GM23338 (cell line): ENCODE measurements at regions not wholly inside any gene's neighbourhood (a gene's known extent, or its start where the extent isn't known, plus 50 kb on each side); places are given as distances from the start of the nearest gene placed in this dataset.

ENCODE experiments used
- ATAC-seq: fragments of 200-7000 bp; cut with Tn5 transposase; 3 replicates; pipeline ENCODE4 v1.9.1; 2020
- DNase-seq: peaks from one replicate; pipeline ENCODE4 v3.0.0-alpha.2; 2015; ENCODE audit warnings: low spot score
- H2AFZ ChIP-seq: fragments of 200-600 bp; sonication (generic); 2 replicates; pipeline ENCODE4 v1.8.0; 2016; ENCODE audit warnings: antibody characterized with exemption, mild to moderate bottlenecking, moderate library complexity
- H3F3A ChIP-seq: fragments of 200-600 bp; sonication (generic); replicated peaks from 2 replicates; pipeline ENCODE4 v1.8.0; 2017; ENCODE audit warnings: antibody characterized with exemption, mixed run types, low read depth
- H3K27ac ChIP-seq: fragments of 200-600 bp; sonication (generic); 2 replicates; pipeline ENCODE4 v1.6.1; 2016; ENCODE audit warnings: low read depth
- H3K27me3 ChIP-seq: fragments of 200-600 bp; sonication (generic); 2 replicates; pipeline ENCODE4 v1.8.0; 2016; ENCODE audit warnings: mild to moderate bottlenecking, mixed run types, moderate library complexity; ENCODE audit not compliant: insufficient read depth
- H3K36me3 ChIP-seq: fragments of 200-600 bp; sonication (generic); 2 replicates; pipeline ENCODE4 v1.8.0; 2016; ENCODE audit warnings: mild to moderate bottlenecking; ENCODE audit not compliant: insufficient read depth
- H3K4me1 ChIP-seq: fragments of 200-600 bp; sonication (generic); 2 replicates; pipeline ENCODE4 v1.8.0; 2016; ENCODE audit warnings: mild to moderate bottlenecking, moderate library complexity; ENCODE audit not compliant: insufficient read depth
- H3K4me2 ChIP-seq: fragments of 200-600 bp; sonication (generic); 2 replicates; pipeline ENCODE4 v1.7.1; 2017; ENCODE audit warnings: mixed run types
- H3K4me3 ChIP-seq: fragments of 200-600 bp; sonication (generic); 2 replicates; pipeline ENCODE4 v1.6.1; 2016; ENCODE audit warnings: mixed run types
- H3K79me2 ChIP-seq: fragments of 200-600 bp; sonication (generic); replicated peaks from 2 replicates; pipeline ENCODE4 v1.8.0; 2017; ENCODE audit warnings: mild to moderate bottlenecking; ENCODE audit not compliant: insufficient read depth
- H3K9me2 ChIP-seq: fragments of 200-600 bp; sonication (generic); 2 replicates; pipeline ENCODE4 v1.8.0; 2017; ENCODE audit not compliant: insufficient read depth
- H4K20me1 ChIP-seq: fragments of 200-600 bp; sonication (generic); replicated peaks from 2 replicates; pipeline ENCODE4 v1.8.0; 2017; ENCODE audit warnings: mild to moderate bottlenecking; ENCODE audit not compliant: insufficient read depth
- H3K27ac Mint-ChIP-seq: 2 replicates; pipeline ENCODE4 v1.8.0; 2020; ENCODE audit warnings: inconsistent platforms, mild to moderate bottlenecking, moderate library complexity, mixed read lengths
- H3K27me3 Mint-ChIP-seq: 3 replicates; pipeline ENCODE4 v1.8.0; 2022; ENCODE audit warnings: low read depth, mild to moderate bottlenecking, moderate library complexity, mixed read lengths, inconsistent platforms; ENCODE audit not compliant: insufficient read depth, poor library complexity
- H3K36me3 Mint-ChIP-seq: 3 replicates; pipeline ENCODE4 v1.8.0; 2021; ENCODE audit warnings: low read depth, mild to moderate bottlenecking, inconsistent platforms, moderate library complexity, mixed read lengths
- H3K4me1 Mint-ChIP-seq: 3 replicates; pipeline ENCODE4 v1.8.0; 2020; ENCODE audit warnings: mild to moderate bottlenecking, inconsistent platforms, mixed read lengths
- H3K4me3 Mint-ChIP-seq: 3 replicates; pipeline ENCODE4 v1.8.0; 2021; ENCODE audit warnings: moderate library complexity, mild to moderate bottlenecking, inconsistent platforms, mixed read lengths
- H3K9me3 Mint-ChIP-seq: 3 replicates; pipeline ENCODE4 v1.8.0; 2020; ENCODE audit warnings: moderate library complexity, mild to moderate bottlenecking, inconsistent platforms, mixed read lengths
- CREB1 ChIP-seq: fragments of 250-450 bp; sonication (Bioruptor Pico); IDR thresholded peaks from 2 replicates; pipeline ENCODE4 v1.5.0; 2020; ENCODE audit warnings: low read depth, mild to moderate bottlenecking, moderate library complexity
- EZH2 ChIP-seq: fragments of 200-600 bp; sonication (generic); IDR thresholded peaks from one replicate; pipeline ENCODE4 v1.8.0; 2017; ENCODE audit warnings: antibody characterized with exemption, mild to moderate bottlenecking, low read depth; ENCODE audit not compliant: unreplicated experiment
- EZH2phosphoT487 ChIP-seq: fragments of 200-600 bp; sonication (generic); IDR thresholded peaks from one replicate; pipeline ENCODE4 v1.8.1; 2018; ENCODE audit warnings: antibody characterized with exemption; ENCODE audit not compliant: unreplicated experiment
- JUNB ChIP-seq: IDR thresholded peaks from one replicate; pipeline ENCODE4 v1.6.1; 2016; ENCODE audit warnings: antibody characterized with exemption; ENCODE audit not compliant: unreplicated experiment
- NANOG ChIP-seq: IDR thresholded peaks from 2 replicates; pipeline ENCODE4 v1.6.1; 2016; ENCODE audit warnings: antibody characterized with exemption, borderline replicate concordance
- POLR2AphosphoS5 ChIP-seq: IDR thresholded peaks from 2 replicates; pipeline ENCODE4 v1.6.1; 2016; ENCODE audit warnings: antibody characterized with exemption, low read depth
- STAT1 ChIP-seq: IDR thresholded peaks from one replicate; pipeline ENCODE4 v1.6.1; 2016; ENCODE audit warnings: antibody characterized with exemption; ENCODE audit not compliant: unreplicated experiment
- ZNF114 ChIP-seq: fragments of 250-450 bp; sonication (Bioruptor Pico); IDR thresholded peaks from 2 replicates; pipeline ENCODE4 v1.5.0; 2020; ENCODE audit warnings: mild to moderate bottlenecking, moderate library complexity
- ZNF331 ChIP-seq: fragments of 250-450 bp; sonication (Bioruptor Pico); IDR thresholded peaks from 2 replicates; pipeline ENCODE4 v1.5.0; 2020; ENCODE audit warnings: low read depth, mild to moderate bottlenecking, moderate library complexity
- TF ChIP-seq, protein P1 (sequence below): IDR thresholded peaks from 2 replicates; pipeline ENCODE4 v1.6.1; 2016; ENCODE audit warnings: antibody characterized with exemption
- TF ChIP-seq, protein P2 (sequence below): IDR thresholded peaks from one replicate; pipeline ENCODE4 v1.6.1; 2018; ENCODE audit warnings: antibody characterized with exemption; ENCODE audit not compliant: unreplicated experiment
- TF ChIP-seq, protein P3 (sequence below): fragments of 250-450 bp; sonication (Bioruptor Pico); IDR thresholded peaks from 2 replicates; pipeline ENCODE4 v1.5.0; 2020; ENCODE audit warnings: mild to moderate bottlenecking, moderate library complexity
- TF ChIP-seq, protein P4 (sequence below), 2 experiments: fragments of 200-600 bp in 1 of 2; sonication (generic) in 1 of 2; conservative IDR thresholded peaks; 2 replicates each; pipeline versions ENCODE4 v1.5.1 to v1.6.1; 2016 to 2017; ENCODE audit warnings: antibody characterized with exemption in 2 of 2, low read depth in 2 of 2, mild to moderate bottlenecking in 2 of 2, moderate library complexity in 1 of 2

DNA sequence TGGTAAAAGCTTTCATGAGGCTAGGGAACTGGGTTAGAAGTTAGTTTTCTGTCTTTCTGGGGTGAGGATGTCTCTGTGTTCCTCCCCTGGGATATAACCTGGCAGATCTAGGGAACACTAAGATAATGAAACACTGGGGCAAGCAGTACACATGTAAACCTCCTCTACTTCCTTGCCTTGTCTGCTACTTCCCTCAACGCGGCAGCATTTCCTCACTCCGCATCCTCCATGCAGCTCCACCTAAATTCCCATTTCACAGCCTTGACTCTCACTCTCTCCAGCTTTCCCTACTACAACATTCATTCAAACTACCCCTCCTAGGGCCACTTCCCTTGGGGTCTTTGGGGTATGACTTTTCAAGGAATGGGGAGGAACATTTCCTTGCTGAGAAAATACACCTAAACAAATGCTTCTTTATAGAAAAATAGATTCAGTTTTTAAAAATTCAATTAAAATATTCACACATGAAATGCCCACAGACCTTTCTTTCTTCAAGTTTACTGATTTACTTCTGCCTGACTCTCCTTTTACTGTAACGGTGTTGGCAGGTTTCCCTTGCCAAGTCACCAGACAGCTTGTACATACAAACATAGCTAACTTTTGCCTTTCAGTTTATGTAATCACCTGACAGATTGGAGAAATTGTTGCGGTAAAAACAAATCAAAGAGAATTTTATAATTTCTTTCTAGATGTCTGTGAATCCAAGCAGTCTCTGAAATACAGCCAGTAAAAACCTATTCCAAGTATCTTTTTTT lies 90.1 kb downstream of the TNFSF18 start:
- Histone ChIP-seq H3K27ac (no peak overlapping the region), H3K9me2 (0 out of 2 replicates have a peak, but pooled peaks cover under 1% of the 10 kb centered on the region), H3K4me1 (no peaks in the 10 kb centered on the region), H2AFZ (no peak overlapping the region), H3K4me2 (no peak overlapping the region), H3F3A (no peaks in the 10 kb centered on the region), H4K20me1 (no peaks in the 10 kb centered on the region), H3K36me3 (no peaks in the 10 kb centered on the region), H3K79me2 (no peaks in the 10 kb centered on the region), H3K27me3 (no peaks in the 10 kb centered on the region), H3K4me3 (no peak overlapping the region)
- Mint-ChIP-seq H3K27ac (peak overlapping the region; percentile 39; the same call in 1 of the 2 replicates), H3K36me3 (no peaks in the 10 kb centered on the region), H3K4me1 (no peaks in the 10 kb centered on the region; the same call in 2 of the 3 replicates), H3K4me3 (no peak overlapping the region), H3K27me3 (peaks cover 2% of the 10 kb centered on the region), H3K9me3 (no peaks in the 10 kb centered on the region; the same call in 2 of the 3 replicates)
- ATAC-seq (no peak), DNase-seq (peak; percentile 7)
- TF ChIP-seq, protein P1, sequence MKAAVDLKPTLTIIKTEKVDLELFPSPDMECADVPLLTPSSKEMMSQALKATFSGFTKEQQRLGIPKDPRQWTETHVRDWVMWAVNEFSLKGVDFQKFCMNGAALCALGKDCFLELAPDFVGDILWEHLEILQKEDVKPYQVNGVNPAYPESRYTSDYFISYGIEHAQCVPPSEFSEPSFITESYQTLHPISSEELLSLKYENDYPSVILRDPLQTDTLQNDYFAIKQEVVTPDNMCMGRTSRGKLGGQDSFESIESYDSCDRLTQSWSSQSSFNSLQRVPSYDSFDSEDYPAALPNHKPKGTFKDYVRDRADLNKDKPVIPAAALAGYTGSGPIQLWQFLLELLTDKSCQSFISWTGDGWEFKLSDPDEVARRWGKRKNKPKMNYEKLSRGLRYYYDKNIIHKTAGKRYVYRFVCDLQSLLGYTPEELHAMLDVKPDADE = no peak
- TF ChIP-seq, protein P2, sequence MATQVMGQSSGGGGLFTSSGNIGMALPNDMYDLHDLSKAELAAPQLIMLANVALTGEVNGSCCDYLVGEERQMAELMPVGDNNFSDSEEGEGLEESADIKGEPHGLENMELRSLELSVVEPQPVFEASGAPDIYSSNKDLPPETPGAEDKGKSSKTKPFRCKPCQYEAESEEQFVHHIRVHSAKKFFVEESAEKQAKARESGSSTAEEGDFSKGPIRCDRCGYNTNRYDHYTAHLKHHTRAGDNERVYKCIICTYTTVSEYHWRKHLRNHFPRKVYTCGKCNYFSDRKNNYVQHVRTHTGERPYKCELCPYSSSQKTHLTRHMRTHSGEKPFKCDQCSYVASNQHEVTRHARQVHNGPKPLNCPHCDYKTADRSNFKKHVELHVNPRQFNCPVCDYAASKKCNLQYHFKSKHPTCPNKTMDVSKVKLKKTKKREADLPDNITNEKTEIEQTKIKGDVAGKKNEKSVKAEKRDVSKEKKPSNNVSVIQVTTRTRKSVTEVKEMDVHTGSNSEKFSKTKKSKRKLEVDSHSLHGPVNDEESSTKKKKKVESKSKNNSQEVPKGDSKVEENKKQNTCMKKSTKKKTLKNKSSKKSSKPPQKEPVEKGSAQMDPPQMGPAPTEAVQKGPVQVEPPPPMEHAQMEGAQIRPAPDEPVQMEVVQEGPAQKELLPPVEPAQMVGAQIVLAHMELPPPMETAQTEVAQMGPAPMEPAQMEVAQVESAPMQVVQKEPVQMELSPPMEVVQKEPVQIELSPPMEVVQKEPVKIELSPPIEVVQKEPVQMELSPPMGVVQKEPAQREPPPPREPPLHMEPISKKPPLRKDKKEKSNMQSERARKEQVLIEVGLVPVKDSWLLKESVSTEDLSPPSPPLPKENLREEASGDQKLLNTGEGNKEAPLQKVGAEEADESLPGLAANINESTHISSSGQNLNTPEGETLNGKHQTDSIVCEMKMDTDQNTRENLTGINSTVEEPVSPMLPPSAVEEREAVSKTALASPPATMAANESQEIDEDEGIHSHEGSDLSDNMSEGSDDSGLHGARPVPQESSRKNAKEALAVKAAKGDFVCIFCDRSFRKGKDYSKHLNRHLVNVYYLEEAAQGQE = no peak
- TF ChIP-seq EZH2phosphoT487 = no peak
- TF ChIP-seq POLR2AphosphoS5 = no peak
- no peak for TF ChIP-seq ZNF331 (CRISPR knock-in tag)
- TF ChIP-seq, protein P3, sequence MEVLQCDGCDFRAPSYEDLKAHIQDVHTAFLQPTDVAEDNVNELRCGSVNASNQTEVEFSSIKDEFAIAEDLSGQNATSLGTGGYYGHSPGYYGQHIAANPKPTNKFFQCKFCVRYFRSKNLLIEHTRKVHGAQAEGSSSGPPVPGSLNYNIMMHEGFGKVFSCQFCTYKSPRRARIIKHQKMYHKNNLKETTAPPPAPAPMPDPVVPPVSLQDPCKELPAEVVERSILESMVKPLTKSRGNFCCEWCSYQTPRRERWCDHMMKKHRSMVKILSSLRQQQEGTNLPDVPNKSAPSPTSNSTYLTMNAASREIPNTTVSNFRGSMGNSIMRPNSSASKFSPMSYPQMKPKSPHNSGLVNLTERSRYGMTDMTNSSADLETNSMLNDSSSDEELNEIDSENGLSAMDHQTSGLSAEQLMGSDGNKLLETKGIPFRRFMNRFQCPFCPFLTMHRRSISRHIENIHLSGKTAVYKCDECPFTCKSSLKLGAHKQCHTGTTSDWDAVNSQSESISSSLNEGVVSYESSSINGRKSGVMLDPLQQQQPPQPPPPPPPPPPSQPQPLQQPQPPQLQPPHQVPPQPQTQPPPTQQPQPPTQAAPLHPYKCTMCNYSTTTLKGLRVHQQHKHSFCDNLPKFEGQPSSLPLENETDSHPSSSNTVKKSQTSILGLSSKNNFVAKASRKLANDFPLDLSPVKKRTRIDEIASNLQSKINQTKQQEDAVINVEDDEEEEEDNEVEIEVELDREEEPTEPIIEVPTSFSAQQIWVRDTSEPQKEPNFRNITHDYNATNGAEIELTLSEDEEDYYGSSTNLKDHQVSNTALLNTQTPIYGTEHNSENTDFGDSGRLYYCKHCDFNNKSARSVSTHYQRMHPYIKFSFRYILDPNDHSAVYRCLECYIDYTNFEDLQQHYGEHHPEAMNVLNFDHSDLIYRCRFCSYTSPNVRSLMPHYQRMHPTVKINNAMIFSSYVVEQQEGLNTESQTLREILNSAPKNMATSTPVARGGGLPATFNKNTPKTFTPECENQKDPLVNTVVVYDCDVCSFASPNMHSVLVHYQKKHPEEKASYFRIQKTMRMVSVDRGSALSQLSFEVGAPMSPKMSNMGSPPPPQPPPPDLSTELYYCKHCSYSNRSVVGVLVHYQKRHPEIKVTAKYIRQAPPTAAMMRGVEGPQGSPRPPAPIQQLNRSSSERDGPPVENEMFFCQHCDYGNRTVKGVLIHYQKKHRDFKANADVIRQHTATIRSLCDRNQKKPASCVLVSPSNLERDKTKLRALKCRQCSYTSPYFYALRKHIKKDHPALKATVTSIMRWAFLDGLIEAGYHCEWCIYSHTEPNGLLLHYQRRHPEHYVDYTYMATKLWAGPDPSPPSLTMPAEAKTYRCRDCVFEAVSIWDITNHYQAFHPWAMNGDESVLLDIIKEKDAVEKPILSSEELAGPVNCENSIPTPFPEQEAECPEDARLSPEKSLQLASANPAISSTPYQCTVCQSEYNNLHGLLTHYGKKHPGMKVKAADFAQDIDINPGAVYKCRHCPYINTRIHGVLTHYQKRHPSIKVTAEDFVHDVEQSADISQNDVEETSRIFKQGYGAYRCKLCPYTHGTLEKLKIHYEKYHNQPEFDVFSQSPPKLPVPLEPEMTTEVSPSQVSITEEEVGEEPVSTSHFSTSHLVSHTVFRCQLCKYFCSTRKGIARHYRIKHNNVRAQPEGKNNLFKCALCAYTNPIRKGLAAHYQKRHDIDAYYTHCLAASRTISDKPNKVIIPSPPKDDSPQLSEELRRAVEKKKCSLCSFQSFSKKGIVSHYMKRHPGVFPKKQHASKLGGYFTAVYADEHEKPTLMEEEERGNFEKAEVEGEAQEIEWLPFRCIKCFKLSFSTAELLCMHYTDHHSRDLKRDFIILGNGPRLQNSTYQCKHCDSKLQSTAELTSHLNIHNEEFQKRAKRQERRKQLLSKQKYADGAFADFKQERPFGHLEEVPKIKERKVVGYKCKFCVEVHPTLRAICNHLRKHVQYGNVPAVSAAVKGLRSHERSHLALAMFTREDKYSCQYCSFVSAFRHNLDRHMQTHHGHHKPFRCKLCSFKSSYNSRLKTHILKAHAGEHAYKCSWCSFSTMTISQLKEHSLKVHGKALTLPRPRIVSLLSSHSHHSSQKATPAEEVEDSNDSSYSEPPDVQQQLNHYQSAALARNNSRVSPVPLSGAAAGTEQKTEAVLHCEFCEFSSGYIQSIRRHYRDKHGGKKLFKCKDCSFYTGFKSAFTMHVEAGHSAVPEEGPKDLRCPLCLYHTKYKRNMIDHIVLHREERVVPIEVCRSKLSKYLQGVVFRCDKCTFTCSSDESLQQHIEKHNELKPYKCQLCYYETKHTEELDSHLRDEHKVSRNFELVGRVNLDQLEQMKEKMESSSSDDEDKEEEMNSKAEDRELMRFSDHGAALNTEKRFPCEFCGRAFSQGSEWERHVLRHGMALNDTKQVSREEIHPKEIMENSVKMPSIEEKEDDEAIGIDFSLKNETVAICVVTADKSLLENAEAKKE (CRISPR knock-in tag) = no peak
- TF ChIP-seq, protein P4, sequence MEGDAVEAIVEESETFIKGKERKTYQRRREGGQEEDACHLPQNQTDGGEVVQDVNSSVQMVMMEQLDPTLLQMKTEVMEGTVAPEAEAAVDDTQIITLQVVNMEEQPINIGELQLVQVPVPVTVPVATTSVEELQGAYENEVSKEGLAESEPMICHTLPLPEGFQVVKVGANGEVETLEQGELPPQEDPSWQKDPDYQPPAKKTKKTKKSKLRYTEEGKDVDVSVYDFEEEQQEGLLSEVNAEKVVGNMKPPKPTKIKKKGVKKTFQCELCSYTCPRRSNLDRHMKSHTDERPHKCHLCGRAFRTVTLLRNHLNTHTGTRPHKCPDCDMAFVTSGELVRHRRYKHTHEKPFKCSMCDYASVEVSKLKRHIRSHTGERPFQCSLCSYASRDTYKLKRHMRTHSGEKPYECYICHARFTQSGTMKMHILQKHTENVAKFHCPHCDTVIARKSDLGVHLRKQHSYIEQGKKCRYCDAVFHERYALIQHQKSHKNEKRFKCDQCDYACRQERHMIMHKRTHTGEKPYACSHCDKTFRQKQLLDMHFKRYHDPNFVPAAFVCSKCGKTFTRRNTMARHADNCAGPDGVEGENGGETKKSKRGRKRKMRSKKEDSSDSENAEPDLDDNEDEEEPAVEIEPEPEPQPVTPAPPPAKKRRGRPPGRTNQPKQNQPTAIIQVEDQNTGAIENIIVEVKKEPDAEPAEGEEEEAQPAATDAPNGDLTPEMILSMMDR (conservative IDR thresholded peaks at IDR 0.05; ENCODE audit: low read depth in 2 of 2) = no peak
- no peak for TF ChIP-seq EZH2
- TF ChIP-seq STAT1 = no peak
- no peak for TF ChIP-seq JUNB
- no peak for TF ChIP-seq ZNF114 (CRISPR knock-in tag)
- TF ChIP-seq CREB1 (CRISPR knock-in tag) = no peak
- no peak for TF ChIP-seq NANOG
